B cell (primary cell): ENCODE measurements at regions not wholly inside any gene's neighbourhood (a gene's known extent, or its start where the extent isn't known, plus 50 kb on each side); places are given as distances from the start of the nearest gene placed in this dataset.

Experiments
- ATAC-seq: fragments of 200-7000 bp; cut with Tn5 transposase; one replicate; pipeline ENCODE4 v1.10.0; 2021; ENCODE audit warnings: low read depth, mild to moderate bottlenecking, moderate number of reproducible peaks, moderate library complexity
- CTCF ChIA-PET: fragments of 350-600 bp; sonication (Branson Sonifier 250); formaldehyde crosslinking; loops from one replicate; lab custom pipeline; 2021; ENCODE audit warnings: antibody characterized with exemption, inconsistent platforms; lab: Charles Lee
- POLR2A ChIA-PET: fragments of 350-600 bp; sonication (Branson Sonifier 250); formaldehyde crosslinking; loops from one replicate; lab custom pipeline; 2021; ENCODE audit warnings: antibody characterized with exemption; lab: Charles Lee
- DNase-seq: peaks from one replicate; pipeline ENCODE4 v3.0.0; 2013
- H2AFZ ChIP-seq: 2 replicates; pipeline ENCODE4 v1.6.1; 2012; ENCODE audit warnings: mild to moderate bottlenecking, low read depth, low read length; ENCODE audit not compliant: insufficient read depth, poor library complexity, severe bottlenecking
- H3K27ac ChIP-seq, 2 donors: 1 replicate in 1 of 2; 2 replicates in 1 of 2; pipeline ENCODE4 v1.5.1; 2012 to 2013; ENCODE audit warnings: low read length in 2 of 2, mild to moderate bottlenecking in 2 of 2, moderate library complexity in 1 of 2
- H3K27me3 ChIP-seq, 4 experiments: fragments of 200-600 bp in 1 of 4; sonication (generic) in 1 of 4; replicated peaks in 1 of 4; 1 replicate in 2 of 4; 2 replicates in 2 of 4; pipeline versions ENCODE4 v1.6.1 to v1.7.0; 2013 to 2016; ENCODE audit warnings: low read length in 3 of 4, mild to moderate bottlenecking in 2 of 4, mixed read lengths in 1 of 4, moderate library complexity in 1 of 4; ENCODE audit not compliant: insufficient read depth in 4 of 4, control insufficient read depth in 3 of 4; ENCODE audit errors: control extremely low read depth in 1 of 4
- H3K36me3 ChIP-seq, 2 experiments: replicated peaks in 1 of 2; 1 replicate in 1 of 2; 2 replicates in 1 of 2; pipeline versions ENCODE4 v1.6.1 to v1.7.1; 2013; ENCODE audit warnings: low read length in 1 of 2; ENCODE audit not compliant: insufficient read depth in 2 of 2, control insufficient read depth in 1 of 2; ENCODE audit errors: control extremely low read depth in 1 of 2, extremely low read depth in 1 of 2
- H3K4me1 ChIP-seq, 2 donors: fragments of 200-600 bp in 1 of 2; sonication (generic) in 1 of 2; 1 replicate in 1 of 2; 2 replicates in 1 of 2; pipeline versions ENCODE4 v1.5.1 to v1.6.1; 2013 to 2017; ENCODE audit warnings: low read length in 2 of 2; ENCODE audit not compliant: control insufficient read depth in 2 of 2, insufficient read depth in 2 of 2
- H3K4me2 ChIP-seq: replicated peaks from 2 replicates; pipeline ENCODE3; 2012; ENCODE audit warnings: mild to moderate bottlenecking, low read depth, low read length; ENCODE audit not compliant: poor library complexity, severe bottlenecking
- H3K4me3 ChIP-seq, 5 experiments: fragments of 200-600 bp in 1 of 5; sonication (generic) in 1 of 5; 1 replicate in 3 of 5; 2 replicates in 2 of 5; pipeline versions ENCODE4 v1.5.1 to v1.7.0; 2011 to 2016; ENCODE audit warnings: low read length in 4 of 5, mild to moderate bottlenecking in 4 of 5, low read depth in 2 of 5, control low read depth in 1 of 5, moderate library complexity in 1 of 5; ENCODE audit not compliant: insufficient read depth in 1 of 5; ENCODE audit errors: control extremely low read depth in 1 of 5, extremely low read depth in 1 of 5
- H3K79me2 ChIP-seq: fragments of 200-600 bp; sonication (generic); one replicate; pipeline ENCODE4 v1.6.0; 2016; ENCODE audit warnings: low read length; ENCODE audit not compliant: control insufficient read depth, insufficient read depth
- H3K9ac ChIP-seq: fragments of 200-600 bp; sonication (generic); 2 replicates; pipeline ENCODE4 v1.6.1; 2017; ENCODE audit warnings: mild to moderate bottlenecking, low read length, moderate library complexity
- H3K9me3 ChIP-seq, 3 donors: one replicate each; pipeline versions ENCODE4 v1.6.1 to v1.7.1; 2013; ENCODE audit warnings: low read length in 2 of 3; ENCODE audit not compliant: control insufficient read depth in 2 of 3, insufficient read depth in 1 of 3; ENCODE audit errors: control extremely low read depth in 1 of 3
- H4K20me1 ChIP-seq: 2 replicates; pipeline ENCODE4 v1.6.0; 2012; ENCODE audit warnings: mild to moderate bottlenecking, low read length; ENCODE audit not compliant: insufficient read depth, control insufficient read depth, poor library complexity, severe bottlenecking
- H3K27ac Mint-ChIP-seq: one replicate; pipeline ENCODE4 v1.8.0; 2021; ENCODE audit warnings: mixed read lengths
- H3K27me3 Mint-ChIP-seq: one replicate; pipeline ENCODE4 v1.8.0; 2021; ENCODE audit warnings: mixed read lengths
- H3K4me1 Mint-ChIP-seq: one replicate; pipeline ENCODE4 v1.8.0; 2021; ENCODE audit warnings: mixed read lengths
- H3K4me3 Mint-ChIP-seq: one replicate; pipeline ENCODE4 v1.8.0; 2021; ENCODE audit warnings: mixed read lengths
- H3K9me3 Mint-ChIP-seq: one replicate; pipeline ENCODE4 v1.8.0; 2022; ENCODE audit warnings: mixed read lengths; ENCODE audit not compliant: insufficient read depth
- CTCF ChIP-seq: fragments of 200-600 bp; IDR thresholded peaks from one replicate; pipeline ENCODE4 v1.8.0; 2022; ENCODE audit warnings: antibody characterized with exemption, mild to moderate bottlenecking
- EZH2 ChIP-seq: IDR thresholded peaks from 2 replicates; pipeline ENCODE4 v1.6.1; 2012; ENCODE audit warnings: borderline replicate concordance, low read depth, mild to moderate bottlenecking, moderate library complexity, low read length; ENCODE audit not compliant: insufficient read depth, poor library complexity, severe bottlenecking
- WGBS: methylation state at CpG from one replicate; pipeline ENCODE4 v1.1.5; 2013; ENCODE audit warnings: missing lambda C conversion rate; ENCODE audit not compliant: insufficient coverage; 5-methylcytosine and 5-hydroxymethylcytosine counted together
- intact Hi-C: fragments of 100-400 bp; cut with micrococcal nuclease; formaldehyde crosslinking; loops from one replicate; pipeline ENCODE4 v1.10.0; 2022

GRCh38 chr6:170162775-170163404 is 128.0 kb downstream of the DLL1 start:
- no peak overlapping the region for H3K4me3 ChIP-seq
- intact Hi-C loops: no loop called here
- no peaks in the 10 kb centered on the region for H3K36me3 ChIP-seq
- H3K4me2 ChIP-seq: peak overlapping the region; percentile 9
- no peaks in the 10 kb centered on the region for H3K9me3 Mint-ChIP-seq
- DNase-seq (no peak), ATAC-seq (no peak)
- H3K27ac Mint-ChIP-seq: no peak overlapping the region
- H3K4me1 Mint-ChIP-seq: peaks cover 5% of the 10 kb centered on the region
- ChIA-PET CTCF (no interaction called here), POLR2A (no interaction called here)
- H3K4me1 ChIP-seq: peaks cover 0 to 15% of the 10 kb centered on the region in 2 donors
- no peak overlapping the region for H2AFZ ChIP-seq
- H3K27me3 ChIP-seq: no peaks in the 10 kb centered on the region
- 69% methylated on average over 14 of the region's 19 CpGs for WGBS
- no peaks in the 10 kb centered on the region for H3K27me3 Mint-ChIP-seq
- H3K4me3 Mint-ChIP-seq: no peak overlapping the region
- TF ChIP-seq CTCF (no peak), EZH2 (no peak)
- H3K9me3 ChIP-seq: peaks cover 0 to 45% (median 0%) of the 10 kb centered on the region in 3 donors
- H4K20me1 ChIP-seq: no peaks in the 10 kb centered on the region
- no peak overlapping the region for H3K9ac ChIP-seq
- no peak overlapping the region for H3K27ac ChIP-seq
- no peaks in the 10 kb centered on the region for H3K79me2 ChIP-seq

GRCh38 chr6:170162011-170162774 is 128.7 kb downstream of the DLL1 start:
- 93% methylated on average over 27 of the region's 27 CpGs for WGBS
- Mint-ChIP-seq H3K27me3 (no peaks in the 10 kb centered on the region), H3K27ac (no peak overlapping the region), H3K9me3 (no peaks in the 10 kb centered on the region), H3K4me1 (peaks cover 5% of the 10 kb centered on the region), H3K4me3 (no peak overlapping the region)
- H3K79me2 ChIP-seq: no peaks in the 10 kb centered on the region
- no peaks in the 10 kb centered on the region for H3K36me3 ChIP-seq
- no peak overlapping the region for H3K27ac ChIP-seq
- no peak overlapping the region for H3K9ac ChIP-seq
- CTCF ChIA-PET: no interaction called here
- DNase-seq (no peak), ATAC-seq (no peak)
- H3K4me3 ChIP-seq: no peak overlapping the region
- intact Hi-C loops: no loop called here
- no peaks in the 10 kb centered on the region for H4K20me1 ChIP-seq
- POLR2A ChIA-PET: no interaction called here
- no peaks in the 10 kb centered on the region for H3K27me3 ChIP-seq
- peaks cover 0 to 15% of the 10 kb centered on the region in 2 donors for H3K4me1 ChIP-seq
- peaks cover 0 to 38% (median 0%) of the 10 kb centered on the region in 3 donors for H3K9me3 ChIP-seq
- H3K4me2 ChIP-seq: peak overlapping the region; percentile 9
- TF ChIP-seq EZH2: no peak
- TF ChIP-seq CTCF: no peak
- H2AFZ ChIP-seq: no peak overlapping the region
